ENCODE measurements at regions not wholly inside any gene's neighbourhood (a gene's known extent, or its start where the extent isn't known, plus 50 kb on each side); places are given as distances from the start of the nearest gene placed in this dataset.
"Not testable (repeated sequence)": the region's sequence is repeated elsewhere in the genome, so short reads cannot be mapped to it uniquely, and the experiment has no call there.

GRCh38 chr5:36739751-36740221 lies 133.4 kb downstream of the SLC1A3 start:
- peak; percentile 61 to 67 for DNase-seq

GRCh38 chr5:36740259-36740898 lies 134.0 kb downstream of the SLC1A3 start:
- no peak for DNase-seq

- DNase-seq: no peak
These were observed 134.7 kb downstream of the SLC1A3 start for GRCh38 chr5:36741128-36741527.

GRCh38 chr5:36743891-36744772 lies 132.4 kb upstream of the NIPBL start:
- no peak for DNase-seq

- peak; percentile 19 to 25 for DNase-seq
These were observed 131.6 kb upstream of the NIPBL start for GRCh38 chr5:36744773-36745589.

GRCh38 chr5:36747794-36748193 lies 128.8 kb upstream of the NIPBL start:
- not testable (repeated sequence) for DNase-seq

GRCh38 chr5:36751886-36752285 lies 124.7 kb upstream of the NIPBL start:
- no peak for DNase-seq

GRCh38 chr5:36755342-36755741 lies 121.2 kb upstream of the NIPBL start:
- no peak for DNase-seq

GRCh38 chr5:36755920-36756488 lies 120.6 kb upstream of the NIPBL start:
- DNase-seq: no peak

GRCh38 chr5:36756848-36757247 lies 119.7 kb upstream of the NIPBL start:
- DNase-seq: no peak

- DNase-seq: no peak
These were observed 117.5 kb upstream of the NIPBL start for GRCh38 chr5:36759117-36759516.

- no peak for DNase-seq
These were observed 113.1 kb upstream of the NIPBL start for GRCh38 chr5:36763454-36763853.

- DNase-seq: no peak
These were observed 110.7 kb upstream of the NIPBL start for GRCh38 chr5:36765876-36766275.

- DNase-seq: no peak
These were observed 109.6 kb upstream of the NIPBL start for GRCh38 chr5:36766981-36767380.

GRCh38 chr5:36768450-36768849 lies 108.1 kb upstream of the NIPBL start:
- DNase-seq: no peak

- DNase-seq: no peak
These were observed 107.3 kb upstream of the NIPBL start for GRCh38 chr5:36769129-36769770.

GRCh38 chr5:36770125-36770524 lies 106.4 kb upstream of the NIPBL start:
- DNase-seq: no peak

GRCh38 chr5:36772276-36773140 lies 104.1 kb upstream of the NIPBL start:
- no peak for DNase-seq

- DNase-seq: no peak
These were observed 99.3 kb upstream of the NIPBL start for GRCh38 chr5:36777105-36777757.

- no peak for DNase-seq
These were observed 98.2 kb upstream of the NIPBL start for GRCh38 chr5:36778336-36778735.

GRCh38 chr5:36782612-36783011 lies 94.0 kb upstream of the NIPBL start:
- not testable (repeated sequence) for DNase-seq

All from CD4-positive, alpha-beta T cell treated with Interleukin-1 beta for 1 hour (primary cell).